Activated CD4-positive, alpha-beta T cell treated with anti-CD3 and anti-CD28 coated beads, Interleukin-2, amount 50 U/mL, for 24 hours (primary cell): ENCODE measurements at regions not wholly inside any gene's neighbourhood (a gene's known extent, or its start where the extent isn't known, plus 50 kb on each side); places are given as distances from the start of the nearest gene placed in this dataset.

Experiments used
- DNase-seq, 2 donors: peaks; one replicate each; pipeline ENCODE4 v3.0.0-alpha.2; 2020; ENCODE audit warnings: low read depth in 1 of 2, low spot score in 1 of 2

GRCh38 chr3:7897655-7898054 lies 604.0 kb upstream of the LMCD1 start:
- DNase-seq, result no peak

DNA sequence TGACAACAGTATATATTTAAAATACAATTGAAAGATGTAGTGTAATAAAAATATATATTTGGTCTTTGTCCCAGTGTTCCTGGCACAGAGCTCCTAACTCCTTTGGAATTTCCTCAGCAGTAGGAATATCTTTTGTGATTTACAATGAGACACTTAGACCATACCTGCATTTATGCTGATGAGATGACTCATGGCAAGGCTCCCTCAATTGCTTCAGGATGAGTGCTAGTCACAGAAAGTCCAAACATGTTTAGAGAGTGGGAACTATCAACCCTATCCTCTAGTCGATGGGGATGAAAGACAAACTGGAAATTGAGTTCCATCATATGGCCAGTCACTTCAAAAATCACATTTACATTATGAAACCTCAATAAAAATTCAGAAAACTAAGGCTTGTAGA lies 588.3 kb upstream of the LMCD1 start:
- DNase-seq, result no peak

GRCh38 chr3:7915356-7915755 lies 586.3 kb upstream of the LMCD1 start:
- DNase-seq, result no peak

GRCh38 chr3:7917443-7918151 lies 584.0 kb upstream of the LMCD1 start:
- DNase-seq, result peak in 1 of 2 donors; percentile 39

DNA sequence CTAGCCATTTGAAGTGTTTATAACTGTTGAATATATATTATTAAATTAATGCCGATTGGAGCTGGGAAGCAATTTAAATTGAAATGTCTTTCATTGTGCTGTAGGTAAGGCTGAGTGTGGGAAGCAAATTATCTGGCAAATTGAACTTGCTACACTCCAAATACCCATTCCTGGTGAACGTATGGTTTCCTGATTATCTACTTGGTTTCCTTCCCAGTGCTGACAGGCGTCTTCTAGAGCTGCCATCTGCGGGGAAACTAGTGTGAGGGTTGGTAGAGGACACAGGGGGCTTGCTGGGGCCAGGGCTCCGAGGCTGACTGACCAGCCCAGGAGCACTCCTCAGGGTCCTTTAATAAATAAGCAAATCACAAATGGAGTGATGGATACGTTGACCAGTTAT lies 581.4 kb upstream of the LMCD1 start:
- DNase-seq, result no peak

DNA sequence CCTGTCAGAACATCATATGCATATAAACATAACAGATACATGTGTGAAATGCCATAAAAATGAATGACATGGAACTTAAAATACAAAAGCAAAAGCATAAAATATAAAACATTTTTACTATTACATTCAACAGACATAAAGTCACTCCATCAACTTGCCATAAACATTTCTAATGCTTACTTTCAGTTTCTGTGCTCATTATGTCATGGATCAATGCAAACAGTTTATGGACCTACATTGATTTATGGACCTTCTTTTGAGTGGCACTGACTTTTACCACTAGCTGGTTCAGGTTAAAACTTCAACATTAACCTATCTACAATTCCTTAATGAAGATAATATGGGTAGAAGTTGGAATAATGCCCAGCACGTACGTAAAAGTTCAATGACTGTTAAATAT lies 577.4 kb upstream of the LMCD1 start:
- no peak for DNase-seq

GRCh38 chr3:7927015-7927414 lies 574.6 kb upstream of the LMCD1 start:
- no peak for DNase-seq

DNA sequence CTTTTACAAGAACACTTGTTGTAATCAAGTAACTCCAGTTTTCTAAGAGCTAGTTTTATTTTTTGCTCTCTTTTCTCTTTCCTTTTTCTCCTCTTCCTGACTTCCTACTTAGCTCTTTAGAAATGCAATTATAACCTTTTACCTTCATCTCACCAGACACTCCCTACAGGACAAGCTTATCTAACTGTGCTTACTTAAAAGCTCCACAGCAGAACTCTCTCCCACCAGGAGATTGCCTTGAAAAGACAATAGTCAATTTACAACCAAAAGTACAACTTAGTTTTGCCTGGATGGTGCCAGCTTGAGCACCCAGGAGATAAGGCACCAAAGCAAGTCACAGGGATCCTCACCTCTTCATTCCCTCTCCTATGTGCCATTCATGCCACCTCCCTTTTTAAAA lies 573.8 kb upstream of the LMCD1 start:
- no peak for DNase-seq

GRCh38 chr3:7929319-7929889 lies 572.2 kb upstream of the LMCD1 start:
- DNase-seq, result no peak

DNA sequence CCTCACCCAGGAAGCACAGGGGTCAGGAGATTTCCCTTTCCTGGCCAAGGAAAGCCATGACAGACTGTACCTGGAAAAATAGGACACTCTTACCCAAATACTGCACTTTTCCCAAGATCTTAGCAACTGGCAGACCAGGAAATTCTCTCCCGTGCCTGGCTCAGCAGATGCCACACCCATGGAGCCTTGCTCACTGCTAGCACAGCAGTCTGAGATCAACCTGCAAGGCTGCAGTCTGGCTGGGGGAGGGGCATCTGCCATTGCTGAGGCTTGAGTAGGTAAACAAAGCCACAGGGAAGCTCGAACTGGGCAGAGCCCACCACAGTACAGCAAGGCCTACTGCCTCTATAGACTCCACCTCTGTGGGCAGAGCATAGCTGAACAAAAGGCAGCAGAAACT lies 567.3 kb upstream of the LMCD1 start:
- DNase-seq, result no peak

DNA sequence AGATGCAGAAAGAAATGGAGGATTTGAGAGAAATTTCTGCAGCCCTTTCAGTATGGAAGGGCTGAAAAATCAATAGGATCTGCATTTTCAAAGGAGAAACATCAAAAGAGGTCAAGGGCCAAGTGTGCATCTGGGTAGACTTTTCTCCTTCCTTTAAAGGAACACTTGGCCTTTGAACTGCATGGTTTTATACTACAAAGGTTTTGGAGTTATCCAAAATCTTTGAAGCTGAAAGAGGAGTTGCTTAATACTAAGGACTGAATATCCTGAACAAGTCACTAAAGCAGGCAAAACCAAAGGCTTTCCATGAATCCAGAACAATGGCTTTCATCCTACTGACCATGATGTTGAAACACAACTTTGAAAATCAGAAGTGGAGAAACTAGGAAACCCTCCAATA lies 553.7 kb upstream of the LMCD1 start:
- DNase-seq, result no peak

DNA sequence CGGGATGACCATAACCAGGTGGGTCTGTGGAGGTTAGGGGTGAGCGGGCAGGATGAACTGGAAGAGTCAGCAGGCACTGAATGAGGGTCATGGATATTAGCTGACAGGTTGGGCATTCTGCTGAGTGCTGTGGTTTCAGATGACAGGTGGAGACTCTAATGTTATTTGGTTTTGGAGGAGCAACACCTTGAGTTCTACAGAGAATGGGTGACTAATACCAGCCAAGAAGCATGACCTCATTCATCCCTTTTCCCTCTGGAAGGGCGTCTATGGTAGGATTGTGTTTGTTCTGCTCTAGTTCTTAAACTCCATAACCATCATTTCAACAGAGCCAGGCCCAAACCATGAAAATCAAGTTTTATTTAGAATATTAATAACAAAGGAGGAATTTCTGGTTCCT lies 550.7 kb upstream of the LMCD1 start:
- DNase-seq, result no peak

DNA sequence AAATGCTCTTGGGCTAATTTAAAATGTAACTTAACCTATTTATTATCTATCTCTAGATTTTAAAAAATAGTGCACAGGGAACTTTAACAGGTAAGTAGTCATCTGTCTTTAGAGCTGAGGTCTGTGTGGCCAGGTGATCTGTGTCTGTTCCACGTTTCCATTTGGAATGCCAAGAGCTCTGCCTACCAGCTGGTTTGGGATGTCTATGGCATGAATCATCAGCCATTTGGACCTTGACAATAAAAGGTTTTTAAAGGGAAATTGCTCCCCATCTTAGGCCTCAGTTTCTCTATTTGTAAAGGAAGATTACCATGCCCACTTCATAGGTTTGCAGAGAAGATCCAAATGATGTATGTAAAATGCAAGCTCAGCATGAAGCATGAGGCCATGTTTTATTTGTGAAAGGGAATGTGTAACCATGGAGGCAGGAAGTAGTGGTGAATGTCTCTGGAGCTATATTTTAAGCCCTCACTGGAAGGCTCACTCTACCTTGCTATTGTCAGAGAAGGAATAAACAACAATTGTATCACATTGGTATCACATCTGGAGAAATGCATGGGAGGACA lies 548.1 kb upstream of the LMCD1 start:
- DNase-seq, result no peak

DNA sequence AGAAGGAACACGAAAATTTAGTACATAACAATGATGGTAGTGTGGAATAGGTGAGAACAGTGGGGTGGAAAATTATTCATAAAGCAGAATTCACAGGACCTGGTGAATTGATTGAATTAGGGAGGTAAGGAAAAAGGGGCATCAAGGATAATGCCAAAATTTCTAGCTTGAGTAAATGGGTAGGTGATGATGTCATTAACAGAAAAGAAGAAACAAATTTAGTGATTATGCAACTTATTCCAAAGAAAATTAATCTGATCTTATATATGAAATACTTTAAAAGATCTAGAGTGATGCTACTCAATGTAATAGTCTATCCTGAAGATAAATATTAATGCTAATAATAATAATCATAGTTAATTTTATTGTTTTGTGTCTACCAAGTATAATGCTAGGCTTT lies 544.6 kb upstream of the LMCD1 start:
- DNase-seq, result no peak

DNA sequence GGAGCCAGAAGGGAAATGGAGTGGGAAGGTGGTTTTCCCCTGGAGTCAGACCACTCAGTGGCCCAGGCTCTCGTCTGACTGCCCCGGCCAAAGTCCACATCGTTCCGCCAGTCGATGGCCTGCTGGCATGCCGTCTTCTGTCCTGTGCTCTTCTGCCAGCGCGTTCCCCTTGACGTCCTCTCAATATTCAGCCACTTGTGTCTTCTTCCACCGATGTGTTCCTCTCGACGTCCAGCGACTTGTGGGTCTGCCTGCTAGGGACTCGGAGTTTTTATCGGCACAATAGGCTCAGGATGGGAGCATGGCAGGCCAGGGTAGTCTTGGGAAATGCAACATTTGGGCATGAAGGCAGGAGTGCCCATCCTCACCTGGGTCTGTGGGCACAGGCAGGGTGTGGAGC lies 542.5 kb upstream of the LMCD1 start:
- no peak for DNase-seq

- no peak for DNase-seq
Observed at GRCh38 chr3:7960601-7961000, 541.0 kb upstream of the LMCD1 start.

GRCh38 chr3:7962301-7962700 lies 539.3 kb upstream of the LMCD1 start:
- DNase-seq, result no peak

DNA sequence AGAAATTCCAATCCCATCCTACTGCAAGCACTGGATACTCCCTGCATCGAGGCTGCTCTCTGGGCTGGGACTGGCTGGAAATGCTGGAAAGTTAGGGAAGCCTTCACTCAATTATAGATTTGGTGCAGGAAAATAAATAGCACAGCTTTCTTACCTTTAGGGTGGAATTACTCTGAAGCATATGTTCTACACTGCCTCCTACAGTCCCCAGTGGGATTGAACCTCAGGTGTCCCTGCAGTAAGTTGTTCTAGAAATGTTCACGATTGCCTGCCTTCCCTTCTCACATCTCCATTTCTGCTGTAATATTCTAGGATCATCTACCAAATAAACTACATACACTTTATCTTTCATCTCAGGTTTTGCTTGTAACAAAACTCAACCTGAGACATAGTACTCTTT lies 536.7 kb upstream of the LMCD1 start:
- no peak for DNase-seq

DNA sequence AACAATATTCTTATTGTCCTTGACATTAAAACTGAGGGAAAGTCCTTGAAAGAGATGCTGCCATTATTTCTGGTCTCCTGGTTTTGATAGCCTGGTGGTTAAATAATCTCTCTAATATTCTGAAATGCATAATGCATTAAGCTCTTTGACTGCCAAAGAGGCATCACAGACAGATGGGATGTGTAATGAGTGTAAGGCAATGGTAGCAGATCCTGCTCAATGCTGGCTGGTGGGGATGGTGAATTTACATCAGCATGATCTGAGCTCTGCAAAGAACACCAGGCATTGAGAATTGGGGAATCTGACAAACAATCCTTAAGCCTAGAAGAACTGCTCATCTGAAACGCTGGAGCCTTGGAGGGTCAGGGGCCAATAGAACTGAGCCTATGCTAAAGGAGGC lies 528.6 kb upstream of the LMCD1 start:
- DNase-seq, result no peak

DNA sequence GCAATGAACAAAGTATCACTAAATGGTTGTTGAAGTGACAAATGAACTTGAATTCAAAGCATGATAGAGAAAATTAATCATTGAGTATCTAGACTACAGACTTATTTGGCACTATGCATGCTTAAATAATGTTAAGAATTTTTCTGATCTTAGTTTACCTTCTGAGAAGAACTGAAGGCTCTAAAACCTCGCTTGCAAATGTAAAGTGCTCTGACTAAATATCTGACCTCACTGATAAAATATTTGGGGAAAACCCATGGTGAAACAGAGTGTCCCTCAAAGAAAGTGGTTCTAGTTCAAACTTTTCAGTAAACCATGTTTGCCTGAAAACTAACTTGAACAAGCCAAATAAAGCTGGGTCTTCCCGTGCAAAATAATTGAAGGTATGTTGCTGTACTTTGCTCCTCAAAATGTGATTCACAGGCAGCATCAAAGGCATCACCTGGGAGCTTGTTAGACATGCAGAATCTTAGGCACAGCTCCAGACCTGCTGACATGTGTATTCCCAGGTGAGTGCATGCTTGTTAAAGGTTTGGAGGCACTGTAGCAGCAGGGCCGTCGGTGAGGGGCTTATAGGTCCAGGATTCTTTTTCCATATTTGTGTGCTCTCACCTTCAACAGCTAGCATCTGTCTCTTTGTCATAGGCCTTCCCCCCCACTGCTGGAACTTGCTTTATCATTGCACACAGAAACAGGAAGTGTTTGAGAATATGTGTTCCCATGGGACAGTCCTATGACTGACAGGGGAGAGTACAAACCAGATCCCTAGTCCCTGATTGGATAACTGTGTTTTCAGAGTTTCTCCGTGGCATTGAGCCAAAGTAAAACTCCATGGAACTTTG lies 524.2 kb upstream of the LMCD1 start:
- no peak for DNase-seq

DNA sequence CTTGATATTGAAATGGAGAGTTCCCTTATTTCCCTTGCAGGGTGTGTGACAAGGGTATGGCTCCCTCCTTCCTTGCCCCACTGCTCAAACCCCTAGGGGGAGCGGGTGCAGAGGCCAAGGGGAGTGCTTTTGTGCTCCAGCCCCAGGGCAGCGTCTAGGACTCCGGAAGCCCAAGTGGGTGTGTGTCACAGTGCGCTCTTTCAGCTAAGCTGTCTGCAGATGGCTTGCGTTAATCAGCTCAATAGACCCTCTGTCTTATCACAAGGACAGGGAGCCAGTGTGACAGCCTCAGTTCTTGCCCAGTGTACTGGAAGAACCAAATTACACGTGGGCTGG lies 523.6 kb upstream of the LMCD1 start:
- DNase-seq, result no peak

GRCh38 chr3:7982126-7982525 lies 519.5 kb upstream of the LMCD1 start:
- no peak for DNase-seq
